ENCODE measurements at regions not wholly inside any gene's neighbourhood (a gene's known extent, or its start where the extent isn't known, plus 50 kb on each side); places are given as distances from the start of the nearest gene placed in this dataset.

- no peak overlapping the region for H3K4me2 ChIP-seq (ENCODE audit: extremely low read depth, insufficient read depth, low read length)
- H3K9me3 ChIP-seq (ENCODE audit: control insufficient read depth, insufficient read depth, low read depth, low read length), result no peaks in the 10 kb centered on the region
- TF ChIP-seq EZH2 (IDR thresholded peaks at IDR 0.05; ENCODE audit: low read length, missing control alignments), result no peak
- TF ChIP-seq CTCF (conservative IDR thresholded peaks at IDR 0.05 in 1 of 2, IDR thresholded peaks at IDR 0.05 in 1 of 2; ENCODE audit: low read depth in 1 of 2, low read length in 2 of 2), result no peak
- H3K9ac ChIP-seq (ENCODE audit: insufficient read depth, low read length), result no peak overlapping the region
- no peaks in the 10 kb centered on the region for H3K4me1 ChIP-seq (ENCODE audit: control insufficient read depth, extremely low read depth, insufficient read depth, low read length)
- H3K27ac ChIP-seq (ENCODE audit: insufficient read depth, low read length), result no peak overlapping the region
- no peaks in the 10 kb centered on the region for H4K20me1 ChIP-seq (ENCODE audit: control insufficient read depth, extremely low read depth, insufficient read depth, low read length)
- H2AFZ ChIP-seq (ENCODE audit: low read length), result no peak overlapping the region
- H3K4me3 ChIP-seq (replicated peaks in 1 of 4; ENCODE audit: control extremely low read depth in 1 of 4, insufficient read depth in 1 of 4, low read depth in 3 of 4, low read length in 4 of 4), result no peak overlapping the region
- no peak for DNase-seq (ENCODE audit: low read depth in 2 of 2)
- no peaks in the 10 kb centered on the region for H3K27me3 ChIP-seq (ENCODE audit: control insufficient read depth, insufficient read depth, low read length)
- no peaks in the 10 kb centered on the region for H3K79me2 ChIP-seq (ENCODE audit: control insufficient read depth, insufficient read depth, low read length)
- no peaks in the 10 kb centered on the region for H3K36me3 ChIP-seq (ENCODE audit: control insufficient read depth, insufficient read depth, low read length)
Observed at GRCh38 chr9:3125602-3126405, 281.9 kb upstream of the PUM3 start.

- Histone ChIP-seq H3K4me1 (ENCODE audit: control insufficient read depth, extremely low read depth, insufficient read depth, low read length) (no peaks in the 10 kb centered on the region), H3K9ac (ENCODE audit: insufficient read depth, low read length) (no peak overlapping the region), H3K27me3 (ENCODE audit: control insufficient read depth, insufficient read depth, low read length) (no peaks in the 10 kb centered on the region), H3K4me3 (replicated peaks in 1 of 4; ENCODE audit: control extremely low read depth in 1 of 4, insufficient read depth in 1 of 4, low read depth in 3 of 4, low read length in 4 of 4) (no peak overlapping the region), H3K79me2 (ENCODE audit: control insufficient read depth, insufficient read depth, low read length) (no peaks in the 10 kb centered on the region), H4K20me1 (ENCODE audit: control insufficient read depth, extremely low read depth, insufficient read depth, low read length) (no peaks in the 10 kb centered on the region), H3K36me3 (ENCODE audit: control insufficient read depth, insufficient read depth, low read length) (no peaks in the 10 kb centered on the region), H3K9me3 (ENCODE audit: control insufficient read depth, insufficient read depth, low read depth, low read length) (no peaks in the 10 kb centered on the region), H2AFZ (ENCODE audit: low read length) (no peak overlapping the region), H3K27ac (ENCODE audit: insufficient read depth, low read length) (no peak overlapping the region), H3K4me2 (ENCODE audit: extremely low read depth, insufficient read depth, low read length) (no peak overlapping the region)
- TF ChIP-seq EZH2 (IDR thresholded peaks at IDR 0.05; ENCODE audit: low read length, missing control alignments) (no peak), CTCF (conservative IDR thresholded peaks at IDR 0.05 in 1 of 2, IDR thresholded peaks at IDR 0.05 in 1 of 2; ENCODE audit: low read depth in 1 of 2, low read length in 2 of 2) (no peak)
- no peak for DNase-seq (ENCODE audit: low read depth in 2 of 2)
Observed at GRCh38 chr9:3124001-3124400, 280.1 kb upstream of the PUM3 start.

- Histone ChIP-seq H3K4me1 (ENCODE audit: control insufficient read depth, extremely low read depth, insufficient read depth, low read length) (no peaks in the 10 kb centered on the region), H3K9ac (ENCODE audit: insufficient read depth, low read length) (no peak overlapping the region), H3K4me2 (ENCODE audit: extremely low read depth, insufficient read depth, low read length) (no peak overlapping the region), H4K20me1 (ENCODE audit: control insufficient read depth, extremely low read depth, insufficient read depth, low read length) (no peaks in the 10 kb centered on the region), H3K27ac (ENCODE audit: insufficient read depth, low read length) (no peak overlapping the region), H3K36me3 (ENCODE audit: control insufficient read depth, insufficient read depth, low read length) (no peaks in the 10 kb centered on the region), H3K27me3 (ENCODE audit: control insufficient read depth, insufficient read depth, low read length) (no peaks in the 10 kb centered on the region), H3K4me3 (replicated peaks in 1 of 4; ENCODE audit: control extremely low read depth in 1 of 4, insufficient read depth in 1 of 4, low read depth in 3 of 4, low read length in 4 of 4) (no peak overlapping the region), H3K79me2 (ENCODE audit: control insufficient read depth, insufficient read depth, low read length) (no peaks in the 10 kb centered on the region), H2AFZ (ENCODE audit: low read length) (no peak overlapping the region), H3K9me3 (ENCODE audit: control insufficient read depth, insufficient read depth, low read depth, low read length) (no peaks in the 10 kb centered on the region)
- TF ChIP-seq CTCF (conservative IDR thresholded peaks at IDR 0.05 in 1 of 2, IDR thresholded peaks at IDR 0.05 in 1 of 2; ENCODE audit: low read depth in 1 of 2, low read length in 2 of 2) (no peak), EZH2 (IDR thresholded peaks at IDR 0.05; ENCODE audit: low read length, missing control alignments) (no peak)
- no peak for DNase-seq (ENCODE audit: low read depth in 2 of 2)
Observed at GRCh38 chr9:3118081-3118480, 274.2 kb upstream of the PUM3 start.
